H9 (cell line): ENCODE measurements at regions not wholly inside any gene's neighbourhood (a gene's known extent, or its start where the extent isn't known, plus 50 kb on each side); places are given as distances from the start of the nearest gene placed in this dataset.
"Not testable (repeated sequence)": the region's sequence is repeated elsewhere in the genome, so short reads cannot be mapped to it uniquely, and the experiment has no call there.

Experiments used
- DNase-seq: peaks from one replicate; pipeline ENCODE4 v3.0.0-alpha.2; 2017
- H2AFZ ChIP-seq: one replicate; pipeline ENCODE4 v1.6.1; 2013; ENCODE audit warnings: mild to moderate bottlenecking, low read length, control low read depth, moderate library complexity
- H2AK5ac ChIP-seq: 2 replicates; pipeline ENCODE4 v1.6.1; 2013; ENCODE audit warnings: low read length, control low read depth, mixed read lengths; ENCODE audit not compliant: insufficient read length
- H2BK120ac ChIP-seq: one replicate; pipeline ENCODE4 v1.6.1; 2013; ENCODE audit warnings: low read depth, mild to moderate bottlenecking, low read length, control low read depth, inconsistent platforms; ENCODE audit not compliant: poor library complexity, severe bottlenecking
- H2BK12ac ChIP-seq: 2 replicates; pipeline ENCODE4 v1.6.1; 2013; ENCODE audit warnings: low read length, control low read depth, mixed read lengths, low read depth; ENCODE audit not compliant: insufficient read length
- H2BK15ac ChIP-seq: 2 replicates; pipeline ENCODE4 v1.6.1; 2013; ENCODE audit warnings: low read depth, low read length, control low read depth
- H2BK20ac ChIP-seq: one replicate; pipeline ENCODE4 v1.6.1; 2013; ENCODE audit warnings: low read depth, mild to moderate bottlenecking, low read length, control low read depth, inconsistent platforms; ENCODE audit not compliant: poor library complexity, severe bottlenecking
- H2BK5ac ChIP-seq: 2 replicates; pipeline ENCODE4 v1.6.1; 2013; ENCODE audit warnings: low read length, control low read depth, mixed read lengths; ENCODE audit not compliant: insufficient read length
- H3K14ac ChIP-seq: 2 replicates; pipeline ENCODE4 v1.6.1; 2013; ENCODE audit warnings: low read length, control low read depth; ENCODE audit not compliant: insufficient read depth
- H3K18ac ChIP-seq: 2 replicates; pipeline ENCODE4 v1.6.1; 2013; ENCODE audit warnings: low read depth, mild to moderate bottlenecking, mixed read lengths, low read length, control low read depth; ENCODE audit not compliant: insufficient read length
- H3K23ac ChIP-seq: 2 replicates; pipeline ENCODE4 v1.6.1; 2013; ENCODE audit warnings: low read length, control low read depth, mixed read lengths, low read depth; ENCODE audit not compliant: insufficient read length
- H3K23me2 ChIP-seq: 2 replicates; pipeline ENCODE4 v1.6.1; 2013; ENCODE audit warnings: low read depth, mild to moderate bottlenecking, mixed read lengths, low read length, control low read depth; ENCODE audit not compliant: insufficient read length, poor library complexity, severe bottlenecking
- H3K27ac ChIP-seq: 2 replicates; pipeline ENCODE4 v1.5.1; 2013; ENCODE audit warnings: low read length, control low read depth, mixed read lengths, low read depth; ENCODE audit not compliant: insufficient read length
- H3K27me3 ChIP-seq: 2 replicates; pipeline ENCODE4 v1.6.1; 2013; ENCODE audit warnings: low read length, control low read depth, inconsistent platforms; ENCODE audit not compliant: insufficient read depth
- H3K4ac ChIP-seq: 2 replicates; pipeline ENCODE4 v1.6.1; 2013; ENCODE audit warnings: low read depth, mild to moderate bottlenecking, control low read depth, inconsistent platforms, low read length, moderate library complexity
- H3K4me1 ChIP-seq: 2 replicates; pipeline ENCODE4 v1.6.1; 2013; ENCODE audit warnings: low read length, control low read depth, inconsistent platforms; ENCODE audit not compliant: insufficient read depth
- H3K4me2 ChIP-seq: 2 replicates; pipeline ENCODE4 v1.6.1; 2013; ENCODE audit warnings: low read length, control low read depth, mixed read lengths; ENCODE audit not compliant: insufficient read length, insufficient read depth
- H3K56ac ChIP-seq: 2 replicates; pipeline ENCODE4 v1.6.1; 2013; ENCODE audit warnings: low read depth, mild to moderate bottlenecking, mixed read lengths, low read length, control low read depth; ENCODE audit not compliant: insufficient read length
- H3K79me1 ChIP-seq: 2 replicates; pipeline ENCODE4 v1.6.1; 2013; ENCODE audit warnings: low read depth, mild to moderate bottlenecking, moderate library complexity, low read length, control low read depth, inconsistent platforms; ENCODE audit not compliant: insufficient read depth, poor library complexity, severe bottlenecking
- H3K79me2 ChIP-seq: 2 replicates; pipeline ENCODE4 v1.6.1; 2013; ENCODE audit warnings: low read length, control low read depth, inconsistent platforms; ENCODE audit not compliant: insufficient read depth
- H3K9ac ChIP-seq: 2 replicates; pipeline ENCODE4 v1.6.1; 2013; ENCODE audit warnings: low read length, control low read depth, mixed read lengths; ENCODE audit not compliant: insufficient read length; ENCODE audit errors: extremely low read depth
- H3K9me3 ChIP-seq: one replicate; pipeline ENCODE4 v1.6.1; 2013; ENCODE audit warnings: low read depth, low read length, inconsistent platforms; ENCODE audit not compliant: control insufficient read depth
- H3T11ph ChIP-seq: one replicate; pipeline ENCODE4 v1.6.1; 2013; ENCODE audit warnings: mild to moderate bottlenecking, low read length, control low read depth, inconsistent platforms
- H4K20me1 ChIP-seq: one replicate; pipeline ENCODE4 v1.6.1; 2013; ENCODE audit not compliant: control insufficient read depth, insufficient read length, insufficient read depth
- H4K5ac ChIP-seq: 2 replicates; pipeline ENCODE4 v1.6.1; 2013; ENCODE audit warnings: low read depth, mild to moderate bottlenecking, mixed read lengths, low read length, control low read depth; ENCODE audit not compliant: insufficient read length
- H4K8ac ChIP-seq: replicated peaks from 2 replicates; pipeline ENCODE4 v1.6.1; 2013; ENCODE audit warnings: low read length, control low read depth, mixed read lengths, low read depth; ENCODE audit not compliant: insufficient read length
- H4K91ac ChIP-seq: 2 replicates; pipeline ENCODE4 v1.6.1; 2013; ENCODE audit warnings: low read depth, mild to moderate bottlenecking, moderate library complexity, mixed read lengths, low read length, control low read depth; ENCODE audit not compliant: insufficient read length
- H3K27ac Mint-ChIP-seq, 3 experiments: 2 replicates in 2 of 3; 3 replicates in 1 of 3; pipeline ENCODE4 v1.8.0; 2020 to 2021; ENCODE audit warnings: mixed read lengths in 3 of 3, mild to moderate bottlenecking in 1 of 3, moderate library complexity in 1 of 3
- H3K27me3 Mint-ChIP-seq: 2 replicates; pipeline ENCODE4 v1.8.0; 2021; ENCODE audit warnings: low read depth, mild to moderate bottlenecking, moderate library complexity, mixed read lengths
- H3K36me3 Mint-ChIP-seq, 3 experiments: 2 replicates in 2 of 3; 3 replicates in 1 of 3; pipeline ENCODE4 v1.8.0; 2020 to 2021; ENCODE audit warnings: low read depth in 3 of 3, mixed read lengths in 3 of 3; ENCODE audit not compliant: insufficient read depth in 1 of 3
- H3K4me1 Mint-ChIP-seq, 2 experiments: 2 replicates each; pipeline ENCODE4 v1.8.0; 2020; ENCODE audit warnings: mixed read lengths in 2 of 2
- H3K4me3 Mint-ChIP-seq, 2 experiments: 2 replicates in 1 of 2; 3 replicates in 1 of 2; pipeline ENCODE4 v1.8.0; 2020 to 2021; ENCODE audit warnings: mild to moderate bottlenecking in 2 of 2, mixed read lengths in 2 of 2, moderate library complexity in 1 of 2
- H3K9me3 Mint-ChIP-seq, 2 experiments: 2 replicates in 1 of 2; 3 replicates in 1 of 2; pipeline ENCODE4 v1.8.0; 2020; ENCODE audit warnings: mild to moderate bottlenecking in 2 of 2, mixed read lengths in 2 of 2, moderate library complexity in 1 of 2
- WGBS: extraction: QIAGEN DNeasy Blood & Tissue Kit; methylation state at CpG from one replicate; pipeline ENCODE4 v1.1.7; 2013; ENCODE audit warnings: missing lambda C conversion rate, low lambda C conversion rate, mixed read lengths; ENCODE audit not compliant: insufficient read length; ENCODE audit errors: extremely low coverage; 5-methylcytosine and 5-hydroxymethylcytosine counted together

DNA sequence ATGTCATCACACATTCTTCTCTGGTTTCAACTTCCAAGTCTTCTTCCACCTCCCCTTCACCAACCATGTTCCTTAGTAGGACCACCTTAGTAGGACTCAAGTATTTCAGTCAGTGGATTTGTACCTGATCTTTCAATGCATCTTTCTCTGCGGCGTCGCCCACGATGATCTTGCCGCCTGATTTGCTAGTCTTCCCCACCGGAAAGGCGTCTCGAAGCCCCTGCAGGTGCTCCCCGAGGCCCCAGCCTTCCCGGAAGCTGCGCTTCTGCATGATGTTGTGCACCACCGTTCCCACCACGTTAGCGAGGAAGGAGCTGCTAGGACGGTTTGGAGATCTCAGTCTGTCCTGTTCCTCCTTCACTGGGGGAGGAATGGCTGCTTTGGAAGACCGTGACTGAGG, 219.7 kb upstream of the SPATA31A3 start:
- not testable (repeated sequence) for H2BK5ac ChIP-seq, H3K4me1 Mint-ChIP-seq, H3K23me2 ChIP-seq, H3K4me3 Mint-ChIP-seq, H3K4ac ChIP-seq, H3T11ph ChIP-seq, H3K36me3 Mint-ChIP-seq, H3K27me3 Mint-ChIP-seq, H4K20me1 ChIP-seq, H3K18ac ChIP-seq, H3K14ac ChIP-seq, H3K27ac Mint-ChIP-seq, H3K23ac ChIP-seq, H2AFZ ChIP-seq, H2AK5ac ChIP-seq, H3K4me1 ChIP-seq, H4K8ac ChIP-seq, H3K79me2 ChIP-seq, DNase-seq, H4K91ac ChIP-seq, H2BK12ac ChIP-seq, H2BK15ac ChIP-seq, H3K79me1 ChIP-seq, H2BK20ac ChIP-seq, H2BK120ac ChIP-seq, H4K5ac ChIP-seq, H3K9me3 Mint-ChIP-seq, H3K27ac ChIP-seq, H3K56ac ChIP-seq, H3K4me2 ChIP-seq, H3K9me3 ChIP-seq, H3K9ac ChIP-seq, H3K27me3 ChIP-seq
- WGBS = no CpG with 5 or more reads among the region's 16 CpGs

GRCh38 chr9:67210842-67211241, 218.5 kb upstream of the SPATA31A3 start:
- not testable (repeated sequence) for H2BK120ac ChIP-seq, H2BK15ac ChIP-seq, H4K5ac ChIP-seq, H3K4me2 ChIP-seq, H4K91ac ChIP-seq, H3K4me1 ChIP-seq, H3K14ac ChIP-seq, H3K23ac ChIP-seq, H3K27ac ChIP-seq, DNase-seq, H4K20me1 ChIP-seq, H3K27me3 ChIP-seq, H2AFZ ChIP-seq, H3K27ac Mint-ChIP-seq, H2AK5ac ChIP-seq, H3K36me3 Mint-ChIP-seq, H3K9me3 Mint-ChIP-seq, H3K4ac ChIP-seq, H3K4me3 Mint-ChIP-seq, H4K8ac ChIP-seq, H2BK12ac ChIP-seq, H3K27me3 Mint-ChIP-seq, H3K79me1 ChIP-seq, H3K18ac ChIP-seq, H3K9me3 ChIP-seq, H2BK5ac ChIP-seq, H3K23me2 ChIP-seq, H2BK20ac ChIP-seq, H3K4me1 Mint-ChIP-seq, H3T11ph ChIP-seq, H3K56ac ChIP-seq, H3K79me2 ChIP-seq, H3K9ac ChIP-seq
- no CpG with 5 or more reads among the region's 3 CpGs for WGBS
